A673 (cell line): ENCODE measurements at regions not wholly inside any gene's neighbourhood (a gene's known extent, or its start where the extent isn't known, plus 50 kb on each side); places are given as distances from the start of the nearest gene placed in this dataset.

ENCODE experiments used
- EZH2 ChIP-seq: fragments of 200-600 bp; sonication (generic); IDR thresholded peaks from 2 replicates; pipeline ENCODE4 v1.6.1; 2017; ENCODE audit warnings: borderline replicate concordance, low read depth, mild to moderate bottlenecking, mixed read lengths, antibody characterized with exemption, low read length; ENCODE audit not compliant: poor library complexity, severe bottlenecking
- TF ChIP-seq, protein P1 (sequence below): fragments of 300-800, 200-600 bp; sonication (generic); conservative IDR thresholded peaks from 2 replicates; pipeline ENCODE4 v1.5.1; 2017; ENCODE audit warnings: low read depth, mild to moderate bottlenecking, antibody characterized with exemption, low read length, moderate library complexity, mixed read lengths

DNA sequence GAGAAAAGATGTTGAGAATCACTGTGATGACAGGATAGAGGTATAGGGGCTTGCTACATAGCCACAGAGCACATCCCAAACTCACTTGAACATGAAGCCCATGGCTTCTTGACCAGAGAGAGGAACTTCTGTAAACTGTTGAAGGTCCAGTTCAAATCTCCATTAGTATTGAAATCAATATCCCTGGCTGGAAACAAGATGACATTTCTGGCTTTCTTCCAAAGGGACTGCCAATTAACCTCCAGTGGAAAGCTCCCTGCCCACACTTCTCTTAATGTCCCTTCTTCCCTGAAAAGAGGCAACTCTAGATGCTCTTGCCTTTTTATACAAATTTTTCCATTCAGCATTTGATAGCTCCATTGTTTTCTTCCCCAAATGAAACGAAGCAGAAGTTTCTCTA is 612.1 kb downstream of the EBF1 start:
- TF ChIP-seq, protein P1, sequence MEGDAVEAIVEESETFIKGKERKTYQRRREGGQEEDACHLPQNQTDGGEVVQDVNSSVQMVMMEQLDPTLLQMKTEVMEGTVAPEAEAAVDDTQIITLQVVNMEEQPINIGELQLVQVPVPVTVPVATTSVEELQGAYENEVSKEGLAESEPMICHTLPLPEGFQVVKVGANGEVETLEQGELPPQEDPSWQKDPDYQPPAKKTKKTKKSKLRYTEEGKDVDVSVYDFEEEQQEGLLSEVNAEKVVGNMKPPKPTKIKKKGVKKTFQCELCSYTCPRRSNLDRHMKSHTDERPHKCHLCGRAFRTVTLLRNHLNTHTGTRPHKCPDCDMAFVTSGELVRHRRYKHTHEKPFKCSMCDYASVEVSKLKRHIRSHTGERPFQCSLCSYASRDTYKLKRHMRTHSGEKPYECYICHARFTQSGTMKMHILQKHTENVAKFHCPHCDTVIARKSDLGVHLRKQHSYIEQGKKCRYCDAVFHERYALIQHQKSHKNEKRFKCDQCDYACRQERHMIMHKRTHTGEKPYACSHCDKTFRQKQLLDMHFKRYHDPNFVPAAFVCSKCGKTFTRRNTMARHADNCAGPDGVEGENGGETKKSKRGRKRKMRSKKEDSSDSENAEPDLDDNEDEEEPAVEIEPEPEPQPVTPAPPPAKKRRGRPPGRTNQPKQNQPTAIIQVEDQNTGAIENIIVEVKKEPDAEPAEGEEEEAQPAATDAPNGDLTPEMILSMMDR, result no peak
- no peak for TF ChIP-seq EZH2
